COLO668 (cell line): ENCODE measurements at regions not wholly inside any gene's neighbourhood (a gene's known extent, or its start where the extent isn't known, plus 50 kb on each side); places are given as distances from the start of the nearest gene placed in this dataset.

Source experiments
- DNase-seq: peaks from one replicate; lab custom pipeline; 2025; ENCODE audit not compliant: unreplicated experiment; lab: John Stamatoyannopoulos, UW

DNA sequence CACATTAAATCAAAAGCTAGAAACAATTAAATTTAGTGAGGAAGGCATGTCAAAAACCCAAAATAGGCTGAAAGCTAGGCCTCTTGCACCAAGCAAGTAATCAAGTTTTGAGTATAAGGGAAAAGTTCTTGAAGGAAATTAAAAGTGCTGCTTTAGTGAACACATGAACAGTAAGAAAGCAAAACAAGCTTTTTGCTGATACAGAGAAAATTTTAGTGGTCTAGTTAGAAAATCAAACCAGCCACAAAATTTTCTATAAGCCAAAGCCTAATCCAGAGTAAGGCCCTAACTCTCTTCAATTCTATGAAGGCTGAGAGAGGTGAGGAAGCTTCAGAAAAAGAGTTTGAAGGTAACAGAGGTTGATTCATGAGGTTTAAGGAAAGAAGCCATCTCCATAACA, 116.2 kb downstream of the CYB561 start:
- DNase-seq = no peak

DNA sequence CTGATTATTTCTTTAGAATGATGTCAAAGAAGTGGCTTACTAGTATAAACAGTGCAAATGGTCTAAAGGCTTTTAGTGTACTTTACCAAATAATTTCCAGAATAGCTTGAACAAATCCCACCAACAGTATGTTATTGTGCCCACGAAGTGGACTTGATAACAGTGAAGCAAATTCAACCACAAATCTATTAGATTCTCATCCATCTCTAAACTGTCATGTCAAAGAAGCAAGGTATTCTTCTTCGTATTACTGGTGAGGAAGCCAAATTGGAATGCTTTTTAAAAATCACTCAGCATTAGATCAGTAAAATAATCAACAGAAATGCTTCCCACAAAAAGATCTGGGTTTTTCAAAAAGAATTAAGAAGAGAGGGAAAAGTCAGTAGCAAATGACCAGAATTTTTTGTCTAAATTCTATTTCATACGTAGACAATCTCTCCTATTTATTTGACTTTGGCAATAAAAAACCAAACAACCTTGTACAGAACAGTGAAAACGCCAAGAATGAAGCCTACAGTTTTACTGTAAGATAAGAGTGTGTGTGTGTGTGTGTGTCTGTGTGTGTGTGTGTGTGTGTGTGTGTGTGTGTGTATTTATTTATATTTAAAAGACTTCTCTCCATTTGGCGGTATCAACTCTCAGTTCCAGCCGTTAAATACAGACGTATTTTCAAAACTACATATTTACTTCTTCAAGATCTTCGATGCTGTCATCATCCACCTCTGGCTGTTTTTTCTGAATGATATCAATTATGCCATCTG, 114.6 kb downstream of the CYB561 start:
- DNase-seq = no peak

DNA sequence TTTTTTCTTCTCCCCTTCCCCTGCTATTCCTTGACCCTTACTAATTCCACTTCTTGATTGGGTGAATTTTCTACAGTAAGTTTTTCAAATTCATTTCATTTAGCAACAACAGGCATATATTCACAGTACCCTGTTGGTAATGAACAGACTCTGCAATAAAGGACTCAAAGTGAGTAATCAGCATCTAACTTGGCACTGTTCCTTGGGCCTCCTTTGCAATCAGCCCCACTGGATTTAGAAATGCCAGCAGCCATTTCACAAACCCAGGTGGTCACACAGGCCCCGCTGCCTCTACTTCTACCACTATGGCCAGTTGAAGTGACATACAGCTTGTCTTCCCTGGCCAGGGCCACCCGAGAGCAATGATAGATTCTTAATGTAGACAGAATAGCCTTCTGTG, 113.8 kb downstream of the CYB561 start:
- DNase-seq = no peak

DNA sequence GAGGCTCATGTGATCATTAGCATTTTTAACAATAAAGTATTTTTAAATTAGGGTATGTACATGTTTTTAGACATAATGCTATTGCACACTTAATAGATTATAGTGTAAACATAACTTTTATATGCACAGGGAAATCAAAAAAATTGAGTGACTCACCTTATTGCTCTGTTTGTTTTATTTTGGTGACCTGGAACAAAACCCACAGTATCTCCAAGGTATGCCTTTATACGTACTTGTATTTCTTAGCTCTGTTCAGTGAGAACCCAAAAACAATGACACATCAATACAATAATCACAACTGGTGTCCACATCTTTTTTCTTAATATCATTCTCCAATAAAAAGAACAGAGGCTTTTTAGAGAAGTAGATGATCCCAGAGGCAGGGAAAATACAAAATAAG, 112.2 kb downstream of the CYB561 start:
- DNase-seq = no peak

DNA sequence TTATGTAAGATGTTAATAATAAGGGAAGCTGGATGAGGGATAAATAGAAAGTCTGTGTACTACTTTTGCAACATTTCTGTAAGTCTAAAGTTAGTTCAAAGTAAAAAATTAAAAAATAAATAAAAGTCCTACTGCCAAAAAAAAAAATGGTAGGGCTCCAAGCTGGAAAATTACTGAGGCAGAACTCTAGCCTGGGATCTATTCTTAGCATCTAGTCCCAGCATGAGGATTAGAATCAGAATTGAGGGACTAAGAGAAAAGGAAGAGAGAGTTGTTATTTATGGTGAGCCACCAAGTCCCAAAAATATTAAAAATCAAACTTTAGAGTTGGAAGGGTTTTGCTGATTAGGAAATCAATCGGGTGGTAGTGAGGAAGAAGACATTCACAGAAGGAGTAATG, 110.3 kb downstream of the CYB561 start:
- no peak for DNase-seq

DNA sequence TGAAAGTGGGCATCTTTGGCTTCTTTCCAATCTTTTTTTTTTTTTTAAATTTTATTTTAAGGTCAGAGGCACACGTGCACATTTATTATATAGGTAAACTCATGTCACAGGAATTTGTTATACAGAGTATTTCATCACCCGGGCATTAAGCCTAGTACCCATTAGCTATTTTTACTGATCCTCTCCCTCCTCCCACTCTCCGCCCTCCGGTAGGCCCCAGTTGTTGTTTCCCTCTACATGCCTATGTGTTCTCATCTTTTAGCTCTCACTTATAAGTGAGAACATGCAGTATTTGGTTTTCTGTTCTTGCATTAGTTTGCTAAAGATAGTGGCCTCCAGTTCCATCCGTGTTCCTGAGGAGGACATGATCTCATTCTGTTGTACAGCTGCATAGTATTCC, 108.5 kb downstream of the CYB561 start:
- no peak for DNase-seq

DNA sequence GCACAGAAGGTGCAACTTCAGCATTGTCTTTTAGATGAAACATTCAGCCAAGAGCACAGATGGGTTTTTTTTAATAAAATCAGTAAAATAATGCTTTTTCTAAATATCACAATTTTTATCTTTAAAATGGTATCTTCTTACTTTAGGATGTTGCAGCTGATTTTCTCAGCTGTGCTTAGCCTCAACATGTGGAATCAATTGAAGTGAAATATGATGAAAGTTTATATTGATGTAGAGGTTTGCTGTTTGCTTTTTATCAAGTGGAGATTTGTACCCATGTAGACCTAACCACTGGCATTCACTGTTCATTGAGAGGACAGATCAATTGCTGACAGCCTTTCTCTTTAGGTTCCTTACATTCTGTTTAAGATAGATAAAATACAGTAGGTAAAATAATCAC, 107.8 kb downstream of the CYB561 start:
- DNase-seq = no peak

DNA sequence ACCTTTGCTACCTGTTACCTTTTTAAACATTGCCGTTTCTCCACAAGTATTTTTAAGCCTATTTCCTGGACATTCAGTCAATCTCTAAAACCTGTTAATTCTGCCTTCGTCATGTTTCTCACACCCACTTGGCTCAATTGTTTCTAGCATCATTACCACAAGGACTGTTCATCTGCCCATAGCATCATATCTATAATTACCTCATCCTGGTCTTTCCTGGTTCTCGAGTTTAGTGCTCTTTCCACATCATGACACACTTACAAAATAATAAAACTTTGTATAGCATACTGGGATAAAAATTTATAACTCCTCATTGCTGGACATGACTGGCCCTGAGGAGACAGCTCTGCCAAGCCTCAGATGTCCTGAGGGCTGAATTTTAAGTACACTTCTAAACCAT, 104.8 kb downstream of the CYB561 start:
- DNase-seq = no peak

DNA sequence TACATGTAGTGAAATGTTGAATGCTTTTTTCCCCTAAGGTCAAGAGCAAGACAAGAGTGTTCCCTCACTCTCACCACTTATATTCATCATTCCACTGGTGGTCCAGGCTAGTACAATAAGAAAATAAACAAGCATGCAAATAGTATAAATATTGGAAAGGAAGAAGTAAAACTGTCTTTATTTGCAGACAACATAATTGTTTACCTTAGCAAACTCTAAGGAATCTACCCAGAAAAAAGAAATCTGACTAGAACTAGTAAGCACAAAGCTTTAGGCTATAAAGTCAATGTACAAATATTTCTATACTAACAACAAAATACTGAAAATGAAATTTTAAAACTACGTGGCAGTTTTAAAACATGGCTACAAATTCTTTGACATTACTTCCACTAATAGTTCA, 101.7 kb downstream of the CYB561 start:
- DNase-seq = no peak

DNA sequence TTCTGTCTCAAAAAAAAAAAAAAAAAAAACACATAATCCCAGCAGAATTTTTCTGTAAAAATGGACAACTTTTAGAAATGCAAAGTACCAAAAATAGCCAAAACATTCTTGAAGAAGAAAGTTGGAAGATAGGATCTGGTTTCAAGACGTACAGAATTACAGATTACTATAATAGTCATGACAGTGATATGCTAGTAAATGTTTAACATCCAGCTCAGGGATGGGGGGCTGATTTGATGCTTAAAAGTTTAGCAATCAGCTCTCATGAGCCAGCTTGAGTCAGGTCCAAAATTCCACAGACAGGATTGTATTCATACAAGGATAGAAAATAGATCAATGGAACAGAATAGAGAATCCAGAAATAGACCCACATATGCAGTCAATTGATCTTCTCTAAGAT, 100.5 kb downstream of the CYB561 start:
- no peak for DNase-seq

DNA sequence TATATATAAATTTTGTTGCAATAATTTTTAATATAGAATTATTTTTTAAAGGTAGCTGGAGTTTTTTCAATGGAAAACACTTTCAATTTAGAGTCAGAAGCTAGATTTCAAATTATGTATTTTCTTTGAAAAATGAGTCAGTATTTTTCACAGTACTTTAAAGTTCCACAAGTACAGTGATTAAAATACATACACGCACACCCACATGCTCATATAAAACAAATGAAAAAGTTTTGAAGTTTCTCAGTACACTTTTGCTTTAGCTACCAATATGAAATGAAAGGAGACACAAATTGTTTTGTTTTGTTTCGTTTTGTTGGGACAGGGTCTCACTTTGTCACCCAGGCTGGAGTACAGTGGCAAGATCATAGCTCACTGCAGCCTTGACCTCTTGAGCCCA, 98.6 kb downstream of the CYB561 start:
- no peak for DNase-seq

DNA sequence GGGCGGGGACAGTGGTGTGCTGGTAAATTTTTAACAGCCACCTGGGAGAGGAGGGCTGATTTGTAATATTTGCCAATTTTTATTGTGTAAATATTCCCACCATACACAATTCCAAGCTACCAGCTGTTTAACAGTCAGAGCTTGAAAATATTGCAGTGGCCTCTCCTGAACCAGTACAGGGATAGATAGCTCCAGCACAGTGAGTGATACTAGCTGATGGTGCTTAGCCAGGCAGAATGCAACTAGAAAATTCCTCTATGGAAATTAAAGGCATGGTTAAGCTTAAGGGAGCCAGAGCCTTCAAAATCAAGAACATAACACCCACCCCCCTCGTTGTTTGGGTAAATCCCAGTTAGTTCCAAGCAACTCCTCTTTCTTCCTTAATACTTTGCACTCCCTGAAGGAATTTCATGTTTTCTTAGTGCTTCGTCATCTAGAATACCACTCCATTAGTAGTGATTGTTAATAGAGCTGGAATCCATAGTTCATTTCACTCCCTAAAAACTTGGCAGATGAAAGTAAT, 96.6 kb downstream of the CYB561 start:
- DNase-seq = no peak

DNA sequence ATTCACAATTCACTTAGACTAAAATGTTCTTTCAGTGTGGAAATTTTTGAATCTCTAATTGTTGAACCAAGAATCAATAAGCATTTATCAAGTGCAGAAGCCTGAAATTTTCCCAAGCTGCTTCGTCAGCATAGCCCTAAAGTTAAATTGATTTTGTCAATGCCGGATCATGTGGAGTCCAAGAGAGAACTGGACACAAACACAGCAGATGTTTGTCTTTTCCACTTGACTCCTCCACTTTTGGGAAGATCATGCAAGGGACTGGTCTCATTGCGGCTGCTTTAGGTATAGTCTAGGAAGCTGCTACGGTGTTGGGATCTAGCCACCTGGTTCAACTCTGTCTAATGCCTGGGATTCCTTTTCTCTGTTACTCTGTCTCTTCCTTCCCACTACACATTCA, 95.7 kb downstream of the CYB561 start:
- DNase-seq = no peak

DNA sequence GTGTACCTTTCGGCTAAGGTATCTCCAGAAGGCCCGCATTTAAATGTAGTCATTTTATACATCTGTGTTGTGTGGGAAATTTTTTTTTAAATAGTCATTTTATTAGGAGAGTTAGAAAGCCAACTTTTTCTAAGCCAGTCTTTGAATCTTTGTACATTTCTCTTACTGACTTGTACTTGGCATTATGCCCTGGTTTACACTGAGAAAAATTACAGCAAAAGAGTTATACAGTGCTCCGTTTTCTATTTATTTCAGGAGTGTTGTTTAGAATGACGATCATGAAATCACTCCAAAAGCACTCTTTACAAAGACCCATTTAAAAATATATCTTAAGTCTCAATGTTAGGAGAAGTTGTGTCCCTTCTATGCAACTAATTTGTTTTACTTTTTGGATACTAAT, 91.8 kb downstream of the CYB561 start:
- no peak for DNase-seq

DNA sequence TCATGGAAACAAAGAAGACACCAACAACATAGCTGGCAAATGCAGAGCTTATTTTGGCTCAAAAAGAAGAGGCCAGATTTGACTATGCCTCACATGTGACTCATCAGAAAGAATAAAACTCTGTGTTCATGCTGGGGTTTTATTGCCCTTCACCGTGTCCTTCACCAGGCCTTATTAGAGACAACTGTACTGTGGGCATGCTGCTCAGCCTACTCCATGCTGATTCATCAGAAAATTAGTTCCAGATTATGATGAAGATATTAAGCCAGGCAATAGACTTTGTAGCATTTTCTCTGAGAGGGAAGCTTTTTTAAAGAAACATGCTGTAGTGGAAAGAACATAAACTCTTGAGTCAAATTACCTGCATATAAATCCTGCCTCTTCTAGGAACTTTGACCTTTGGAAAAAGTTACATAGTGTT, 89.8 kb downstream of the CYB561 start:
- no peak for DNase-seq

DNA sequence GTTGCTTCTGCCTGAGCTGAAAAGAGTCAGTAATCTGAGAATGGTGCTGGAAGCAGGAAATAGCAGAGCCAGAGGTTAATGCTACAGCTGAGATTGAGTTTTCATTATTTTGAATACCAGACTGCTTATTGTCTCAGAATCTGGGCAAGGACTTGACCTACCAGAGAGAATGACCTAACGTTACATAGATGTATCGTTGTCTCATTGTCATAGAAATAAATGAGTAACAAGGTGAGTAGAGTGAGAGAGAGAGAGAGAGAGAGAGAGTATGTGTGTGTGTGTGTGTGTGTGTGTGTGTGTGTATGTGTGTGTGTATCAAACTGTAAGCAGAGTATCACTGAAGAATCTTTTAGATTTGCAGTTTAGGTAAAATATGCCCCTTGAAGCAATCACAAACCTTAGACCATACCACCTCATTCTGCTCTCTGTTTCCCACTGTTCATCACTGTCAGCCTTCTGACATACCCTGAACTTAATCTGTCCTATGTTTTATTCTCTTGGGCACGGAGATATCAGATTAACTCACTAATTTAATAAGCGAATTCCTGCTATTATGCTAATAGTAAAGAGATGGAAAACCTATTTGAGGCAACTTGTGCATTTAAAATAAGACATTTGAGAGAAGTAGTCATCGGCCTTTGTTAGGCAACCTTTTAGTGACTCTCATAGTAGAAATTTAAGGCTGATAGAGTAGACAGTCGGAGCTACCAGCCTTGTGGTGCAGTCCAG, 87.8 kb downstream of the CYB561 start:
- no peak for DNase-seq

DNA sequence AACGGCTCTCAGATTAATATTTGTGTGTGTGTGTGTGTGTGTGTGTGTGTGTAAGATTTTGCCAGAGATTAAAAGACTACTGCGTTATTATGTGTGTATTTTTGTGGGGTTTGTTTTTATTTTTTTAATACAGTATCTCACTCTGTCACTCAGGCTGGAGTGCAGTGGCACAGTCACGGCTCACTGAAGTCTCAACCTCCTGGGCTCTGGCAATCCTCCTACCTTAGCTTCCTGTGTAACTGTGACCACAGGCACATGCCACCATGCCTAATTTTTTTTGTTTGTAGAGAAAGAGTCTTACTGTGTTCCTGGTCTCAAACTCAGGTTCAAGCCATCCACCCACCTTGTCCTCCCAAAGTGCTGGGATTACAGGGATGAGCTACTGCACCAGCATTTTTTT, 87.2 kb downstream of the CYB561 start:
- no peak for DNase-seq

DNA sequence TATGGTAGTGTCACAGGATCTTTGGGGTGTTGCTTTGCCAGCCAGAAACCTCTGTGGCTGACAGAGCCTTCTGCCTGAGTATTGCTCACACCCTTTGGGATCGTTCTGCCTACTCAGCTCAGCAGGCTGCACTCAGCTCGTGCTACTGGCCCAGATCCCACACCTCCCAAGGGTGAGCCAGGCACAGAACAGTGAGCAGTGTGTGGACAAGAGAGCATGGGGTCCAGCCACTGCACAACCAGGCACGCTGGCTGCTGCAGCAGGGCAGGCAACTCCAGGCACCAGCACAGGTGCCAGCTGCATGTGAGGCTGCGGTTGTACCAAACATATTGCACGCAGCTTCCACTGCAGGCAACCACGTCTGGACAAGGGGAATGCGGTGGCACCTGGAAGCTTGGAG, 84.9 kb downstream of the CYB561 start:
- no peak for DNase-seq

DNA sequence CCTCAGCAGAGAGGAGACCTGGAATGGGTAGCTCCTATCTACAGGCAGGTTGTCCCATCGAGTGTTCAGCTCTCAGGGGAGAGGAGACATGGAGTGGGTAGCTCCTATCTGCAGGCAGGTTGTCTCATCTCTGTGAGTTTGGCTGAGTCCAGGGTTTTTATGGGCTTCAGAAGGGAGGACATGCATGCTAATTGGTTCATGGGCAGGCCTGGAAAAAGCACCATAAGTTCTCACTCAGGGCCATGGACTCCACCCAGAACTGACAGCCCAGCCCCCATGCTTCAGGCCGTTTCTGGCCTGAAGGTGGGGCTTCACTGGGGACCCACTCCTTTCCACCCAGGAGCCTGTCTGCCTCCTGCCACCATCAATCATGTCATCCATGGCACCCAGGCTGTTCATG, 84.0 kb downstream of the CYB561 start:
- no peak for DNase-seq

DNA sequence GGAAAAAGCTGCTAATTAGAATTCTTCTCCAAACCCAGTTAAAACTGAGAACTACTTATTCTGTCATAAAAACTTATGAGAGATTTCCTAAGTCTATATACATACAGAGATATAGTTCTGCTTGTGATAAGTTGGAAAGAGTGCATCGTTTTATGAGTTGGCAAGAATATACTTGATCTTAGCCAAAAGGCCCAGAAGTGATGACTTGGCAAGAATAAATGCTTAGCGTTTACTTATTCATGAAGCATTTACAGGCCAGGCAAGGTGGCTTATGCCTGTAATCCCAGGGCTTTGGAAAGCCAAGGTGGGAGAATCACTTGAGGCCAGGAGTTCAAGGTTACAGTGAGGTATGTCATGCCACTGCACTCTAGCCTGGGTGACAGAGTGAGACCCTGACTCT, 81.7 kb downstream of the CYB561 start:
- no peak for DNase-seq

DNA sequence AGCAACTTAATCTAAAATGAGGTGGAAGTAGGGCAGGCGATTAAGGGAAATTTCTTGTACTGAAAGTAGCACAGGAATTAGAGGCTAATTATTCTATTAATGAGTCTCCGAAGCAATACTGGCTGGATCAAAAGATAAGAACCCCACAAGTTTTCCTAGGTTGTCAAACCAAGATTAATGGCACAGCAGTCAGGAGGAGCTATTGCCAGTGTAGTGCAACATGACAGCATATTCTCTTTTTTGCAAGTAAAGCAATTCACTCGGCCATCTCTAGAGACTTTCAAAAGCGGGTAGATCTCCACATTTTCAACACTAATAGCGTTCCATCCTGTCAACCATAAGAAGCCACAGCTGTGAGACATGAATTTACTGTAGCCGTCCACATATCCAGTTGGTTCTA, 81.2 kb downstream of the CYB561 start:
- DNase-seq = no peak

DNA sequence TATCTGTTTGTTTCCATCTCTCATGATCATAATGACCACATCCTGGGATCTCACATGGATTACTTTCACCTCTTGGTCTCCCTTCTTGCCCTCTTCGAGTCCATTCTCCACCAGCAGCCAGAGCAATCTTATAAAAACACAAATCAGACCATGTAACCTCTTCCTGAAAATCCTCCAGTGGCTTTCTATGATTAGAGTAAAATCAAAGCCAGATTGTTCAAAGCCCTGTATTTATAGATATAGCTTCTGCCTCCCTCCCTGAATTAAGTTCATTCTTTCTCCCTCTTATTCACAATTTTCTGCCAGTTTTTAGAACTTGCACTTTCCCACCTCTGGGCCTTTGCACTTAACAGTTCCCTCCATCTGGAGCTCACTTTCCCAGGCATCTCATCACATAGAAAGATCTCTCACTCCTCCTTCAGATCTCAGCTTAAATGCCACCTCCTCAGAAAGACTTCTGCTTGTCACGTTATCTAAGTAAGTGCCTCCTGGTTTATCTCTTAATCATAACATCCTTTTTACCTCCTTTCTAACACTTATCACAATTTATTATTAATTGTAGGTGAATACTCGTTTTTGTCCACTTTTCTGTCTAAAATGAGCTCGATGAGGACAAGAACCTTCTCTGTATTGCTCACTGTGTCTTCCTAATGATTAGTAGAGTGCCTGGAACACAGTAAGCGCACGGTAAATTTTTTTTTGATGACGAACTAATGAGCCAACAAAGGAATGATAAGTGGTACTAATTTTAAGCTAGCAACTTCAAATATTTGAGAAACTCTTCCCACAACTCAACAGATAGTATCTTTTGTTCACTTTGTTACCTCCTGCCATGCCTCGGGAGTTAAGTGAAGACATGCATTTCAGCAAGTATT, 80.5 kb downstream of the CYB561 start:
- DNase-seq = no peak
